Stimulated activated CD4-positive, alpha-beta T cell treated with anti-CD3 and anti-CD28 coated beads, Interleukin-12 subunit alpha, Interleukin-12 subunit beta, amount 100 ng/mL, for 48 hours (primary cell): ENCODE measurements at regions not wholly inside any gene's neighbourhood (a gene's known extent, or its start where the extent isn't known, plus 50 kb on each side); places are given as distances from the start of the nearest gene placed in this dataset.

Experiments used
- DNase-seq, 3 donors: peaks; one replicate each; pipeline ENCODE4 v3.0.0-alpha.2; 2020; ENCODE audit warnings: low read depth in 2 of 3, low spot score in 1 of 3

GRCh38 chr3:67286586-67286985, 288.5 kb downstream of the KBTBD8 start:
- DNase-seq, result no peak

DNA sequence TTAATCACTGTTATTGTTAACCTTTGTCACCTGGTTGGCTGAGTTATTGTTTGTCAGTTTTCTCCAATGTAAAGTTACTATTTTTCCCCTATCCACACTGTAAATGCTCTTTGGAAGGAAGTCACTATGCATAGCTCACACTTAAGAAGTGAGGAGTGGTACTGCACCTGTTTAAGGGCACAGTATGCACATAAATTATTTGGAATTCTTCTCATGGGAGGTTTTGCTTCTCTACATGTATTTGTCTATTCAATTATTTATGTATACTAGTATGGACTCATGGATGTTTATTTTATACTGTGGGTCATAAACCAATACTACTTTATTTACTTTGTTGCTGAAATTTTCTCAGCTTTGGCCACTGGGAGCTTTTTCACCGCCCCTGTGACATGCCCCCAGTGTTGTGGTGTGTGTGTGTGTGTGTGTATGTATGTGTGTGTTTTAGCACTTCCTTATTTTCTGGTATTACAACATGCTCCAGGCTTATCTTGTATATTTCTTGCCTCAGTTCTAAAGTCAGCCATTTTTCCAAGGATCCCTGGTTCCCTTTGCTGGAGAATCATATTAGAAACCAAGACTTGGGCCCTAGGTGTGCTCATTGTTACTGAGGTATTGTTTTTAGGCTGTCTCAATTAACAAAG, 290.5 kb downstream of the KBTBD8 start:
- DNase-seq, result no peak

DNA sequence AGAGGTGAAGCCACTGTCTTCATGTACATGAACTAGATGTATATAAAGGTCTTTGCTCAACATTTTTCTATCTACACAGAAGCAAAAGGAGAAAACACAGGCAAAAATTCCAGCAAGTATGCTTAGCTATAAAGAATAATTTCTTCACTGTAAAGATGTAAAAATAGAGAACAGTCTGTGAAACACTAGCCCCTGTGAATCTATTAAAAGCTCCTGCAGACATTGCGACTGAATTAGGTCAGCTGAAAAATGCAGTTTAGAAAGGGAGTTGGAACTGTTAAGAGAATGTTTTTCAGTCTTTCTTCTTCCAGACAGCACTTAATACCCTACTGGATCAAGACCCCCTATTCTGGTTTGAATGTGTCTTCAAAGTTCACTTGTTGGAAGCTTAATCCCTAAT, 291.5 kb downstream of the KBTBD8 start:
- no peak for DNase-seq

- DNase-seq, result no peak
Measured at GRCh38 chr3:67290438-67290837, 292.3 kb downstream of the KBTBD8 start.

DNA sequence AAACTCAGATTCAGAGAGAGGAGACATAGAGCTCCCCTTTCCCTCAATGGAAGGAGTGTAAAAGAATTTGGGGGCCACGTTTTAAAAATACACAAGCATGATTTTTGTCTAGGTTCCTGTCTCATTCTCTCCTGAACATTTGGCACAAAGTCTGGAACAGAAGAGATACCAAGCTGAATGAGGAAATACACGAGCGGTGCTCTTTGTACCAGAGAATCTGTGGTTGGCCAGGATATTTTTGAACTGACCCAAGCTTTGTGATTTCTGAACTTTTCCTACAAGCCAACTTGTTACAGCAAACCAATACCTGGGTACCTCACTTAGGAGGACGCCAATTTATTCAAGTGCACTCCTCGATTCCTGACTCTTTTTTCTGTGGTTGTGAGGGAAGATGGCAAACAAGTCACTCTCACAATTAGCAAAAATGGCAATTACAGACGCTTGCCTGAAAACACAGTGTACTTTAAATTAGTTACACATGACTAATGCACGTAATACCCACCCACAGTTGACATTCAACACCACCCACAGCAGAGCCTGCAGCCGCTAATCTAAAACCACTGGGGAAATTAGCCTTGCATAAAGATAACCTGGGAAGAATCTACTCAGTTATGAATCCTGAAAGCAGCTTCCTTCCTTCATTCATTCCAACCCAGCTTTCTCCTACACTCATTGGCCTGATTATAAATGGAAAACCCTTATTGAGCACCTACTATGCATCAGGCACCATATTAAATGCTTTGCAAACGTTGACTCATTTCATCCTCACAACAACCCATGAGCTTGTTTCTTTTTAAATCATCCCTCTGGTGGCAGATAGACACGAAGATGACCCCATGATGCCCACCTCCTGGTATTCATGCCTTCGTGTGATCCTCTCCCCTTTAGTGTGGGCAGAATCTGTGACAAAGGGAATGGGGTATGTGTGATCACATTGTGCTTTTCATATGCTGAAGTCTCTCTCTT, 293.5 kb downstream of the KBTBD8 start:
- DNase-seq, result no peak

DNA sequence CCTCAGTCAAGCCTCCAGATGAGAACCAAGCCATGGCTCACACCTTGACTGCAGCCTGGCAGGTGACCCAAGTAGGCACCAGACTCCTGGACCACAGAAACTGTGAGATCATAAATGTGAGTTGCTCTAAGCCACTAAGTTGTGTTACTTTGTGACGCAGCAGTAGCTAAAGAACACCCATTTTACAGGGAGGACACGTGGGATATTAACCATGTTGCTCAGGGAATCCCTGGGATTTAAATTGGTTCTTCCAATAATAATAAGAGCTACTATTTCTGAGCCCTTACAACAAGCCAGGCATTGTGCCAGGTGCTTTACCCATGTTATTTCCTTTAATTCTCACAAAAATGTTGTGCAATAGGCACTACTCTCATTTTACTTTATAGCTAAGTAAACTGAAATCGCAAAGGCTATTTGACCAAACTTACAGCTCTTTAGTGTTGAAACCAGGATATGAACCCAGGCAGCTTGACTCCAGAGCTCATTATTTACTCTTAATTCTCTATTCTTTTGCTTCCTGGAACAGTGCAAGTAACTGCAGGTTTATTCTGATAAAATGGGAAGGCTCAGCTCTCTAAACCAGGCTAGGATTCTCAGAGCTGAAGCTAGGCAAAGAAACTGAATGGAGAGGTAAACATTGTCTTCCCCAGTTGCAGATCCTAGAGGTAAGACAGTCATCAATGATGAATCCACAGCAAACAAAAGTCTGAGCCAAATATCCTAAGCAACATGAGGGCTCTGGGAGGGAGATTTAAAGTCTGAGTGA, 294.4 kb downstream of the KBTBD8 start:
- no peak for DNase-seq

GRCh38 chr3:67294341-67294740, 296.2 kb downstream of the KBTBD8 start:
- DNase-seq, result no peak

GRCh38 chr3:67296039-67296892, 298.2 kb downstream of the KBTBD8 start:
- no peak for DNase-seq

DNA sequence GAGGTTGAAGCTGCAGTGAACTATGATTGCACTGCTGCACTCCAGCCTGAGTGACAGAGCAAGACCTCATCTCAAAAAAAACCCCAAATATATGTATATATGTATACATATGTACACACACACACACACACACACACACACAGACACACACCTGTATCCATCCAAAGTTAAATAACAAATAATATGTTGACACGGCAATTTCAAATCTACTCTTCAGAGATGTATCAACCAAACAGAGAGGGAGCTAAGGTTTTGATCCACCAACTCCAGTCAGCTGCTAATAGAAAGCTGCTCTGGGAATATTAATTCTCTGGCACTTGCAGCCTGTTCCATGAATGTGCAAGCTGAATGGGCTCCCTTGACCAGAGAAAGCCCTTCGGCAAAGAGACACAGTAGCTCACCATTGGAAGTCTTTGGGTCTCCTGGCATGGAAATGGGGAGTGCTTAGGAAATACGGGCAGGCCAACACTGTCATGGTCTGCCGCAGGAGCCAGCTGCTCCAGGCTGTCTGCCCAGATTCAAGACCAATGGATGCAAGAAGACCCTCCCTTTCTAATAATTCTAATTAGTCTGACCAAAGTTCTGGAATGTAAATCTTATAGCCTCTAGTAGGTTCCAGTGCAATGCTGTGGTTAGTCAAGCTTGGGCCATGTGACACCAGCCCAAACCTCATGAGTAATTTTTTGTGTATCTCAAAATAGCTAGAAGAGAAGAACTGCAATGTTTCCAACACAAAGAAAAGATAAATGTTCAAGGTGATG, 299.8 kb downstream of the KBTBD8 start:
- no peak for DNase-seq

DNA sequence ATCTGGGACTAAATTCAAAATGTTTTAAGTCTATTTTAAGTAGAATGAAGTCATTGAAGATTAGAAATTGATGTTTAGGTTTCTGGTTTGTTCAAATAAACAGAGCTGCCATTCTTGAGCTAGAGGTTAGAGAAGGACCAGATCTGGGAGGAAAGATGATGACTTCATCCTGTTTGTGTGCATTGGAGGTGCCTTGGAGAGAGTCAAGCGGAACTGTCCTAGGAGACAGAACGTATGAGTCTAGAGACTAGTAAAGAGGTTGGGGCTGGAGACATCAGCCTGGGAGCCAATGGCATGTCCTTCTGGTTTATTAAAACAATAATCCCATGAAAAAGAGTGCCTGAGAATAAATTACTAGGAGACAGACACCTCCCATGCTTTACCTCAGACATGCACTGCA, 303.4 kb downstream of the KBTBD8 start:
- no peak for DNase-seq

- DNase-seq, result no peak
Measured at GRCh38 chr3:67302489-67302888, 304.4 kb downstream of the KBTBD8 start.

- DNase-seq, result no peak
Measured at GRCh38 chr3:67305160-67305559, 307.1 kb downstream of the KBTBD8 start.

- DNase-seq, result no peak
Measured at GRCh38 chr3:67305922-67306321, 307.8 kb downstream of the KBTBD8 start.

DNA sequence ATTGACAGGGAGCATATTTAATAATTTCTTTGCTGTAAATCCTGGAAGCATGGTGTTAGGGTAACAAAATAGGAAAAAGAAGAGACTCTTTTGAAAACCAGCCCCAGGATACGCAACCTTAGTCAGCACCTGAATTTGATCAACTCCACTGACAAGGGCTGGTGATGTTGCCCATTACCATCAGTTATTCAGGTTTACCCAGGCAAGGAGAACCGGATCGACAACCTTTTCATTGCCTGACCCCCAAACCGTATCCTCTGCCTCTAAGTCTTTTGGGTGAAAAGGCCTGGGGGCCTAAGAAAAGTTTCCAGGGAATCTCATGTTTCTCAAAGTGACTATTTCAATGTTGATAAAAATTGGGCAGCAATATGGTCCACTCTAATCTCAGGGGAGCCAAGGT, 313.3 kb downstream of the KBTBD8 start:
- no peak for DNase-seq

DNA sequence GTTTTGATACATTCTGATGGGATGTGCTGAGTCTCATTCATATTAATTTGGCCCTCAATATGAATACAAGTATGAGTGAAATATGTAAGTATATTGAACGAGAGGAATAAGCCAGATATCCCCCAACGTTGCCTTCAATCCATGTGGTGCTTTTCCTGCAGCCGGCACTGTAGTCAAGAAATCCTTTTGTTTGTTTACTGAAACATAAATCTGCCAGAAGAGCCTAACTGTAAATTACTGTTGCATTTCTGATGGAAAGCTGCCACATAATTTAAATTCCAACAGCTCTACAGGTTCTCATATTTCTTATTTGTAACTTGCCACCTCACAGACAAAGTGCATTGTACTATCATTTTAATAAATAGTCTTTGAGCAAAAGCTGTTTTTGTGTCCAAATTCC, 314.0 kb downstream of the KBTBD8 start:
- no peak for DNase-seq

GRCh38 chr3:67318162-67318561, 320.1 kb downstream of the KBTBD8 start:
- DNase-seq, result no peak

- no peak for DNase-seq
Measured at GRCh38 chr3:67324554-67324953, 326.4 kb downstream of the KBTBD8 start.
